ENCODE measurements at regions not wholly inside any gene's neighbourhood (a gene's known extent, or its start where the extent isn't known, plus 50 kb on each side); places are given as distances from the start of the nearest gene placed in this dataset.
"Not testable (repeated sequence)": the region's sequence is repeated elsewhere in the genome, so short reads cannot be mapped to it uniquely, and the experiment has no call there.

- no peak for DNase-seq
Observed at GRCh38 chr13:24931450-24932251, 164.3 kb upstream of the PABPC3 start.

- DNase-seq, result not testable (repeated sequence)
Observed at GRCh38 chr13:24933106-24934023, 162.6 kb upstream of the PABPC3 start.

GRCh38 chr13:24934024-24934385, 161.9 kb upstream of the PABPC3 start:
- DNase-seq, result not testable (repeated sequence)

GRCh38 chr13:24938966-24939365, 157.0 kb upstream of the PABPC3 start:
- DNase-seq, result no peak

- DNase-seq, result not testable (repeated sequence)
Observed at GRCh38 chr13:24941023-24941713, 154.8 kb upstream of the PABPC3 start.

GRCh38 chr13:24943136-24943535, 152.8 kb upstream of the PABPC3 start:
- no peak for DNase-seq

- DNase-seq, result not testable (repeated sequence)
Observed at GRCh38 chr13:24944073-24944472, 151.9 kb upstream of the PABPC3 start.

- DNase-seq, result not testable (repeated sequence)
Observed at GRCh38 chr13:24948977-24949376, 147.0 kb upstream of the PABPC3 start.

GRCh38 chr13:24950611-24951010, 145.3 kb upstream of the PABPC3 start:
- DNase-seq, result not testable (repeated sequence)

GRCh38 chr13:24967970-24968369, 128.0 kb upstream of the PABPC3 start:
- DNase-seq, result not testable (repeated sequence)

- DNase-seq, result not testable (repeated sequence)
Observed at GRCh38 chr13:24968416-24968815, 127.5 kb upstream of the PABPC3 start.

- not testable (repeated sequence) for DNase-seq
Observed at GRCh38 chr13:24973102-24973501, 122.8 kb upstream of the PABPC3 start.

- DNase-seq, result not testable (repeated sequence)
Observed at GRCh38 chr13:24981181-24981803, 114.6 kb upstream of the PABPC3 start.

- no peak for DNase-seq
Observed at GRCh38 chr13:24982333-24982999, 113.5 kb upstream of the PABPC3 start.

- no peak for DNase-seq
Observed at GRCh38 chr13:24983094-24983493, 112.8 kb upstream of the PABPC3 start.

- no peak for DNase-seq
Observed at GRCh38 chr13:24984134-24984533, 111.8 kb upstream of the PABPC3 start.

GRCh38 chr13:24985107-24985506, 110.8 kb upstream of the PABPC3 start:
- DNase-seq, result no peak

GRCh38 chr13:24985896-24986295, 110.0 kb upstream of the PABPC3 start:
- no peak for DNase-seq

- no peak for DNase-seq
Observed at GRCh38 chr13:24986826-24987225, 109.1 kb upstream of the PABPC3 start.

GRCh38 chr13:24989959-24990358, 106.0 kb upstream of the PABPC3 start:
- not testable (repeated sequence) for DNase-seq

GRCh38 chr13:24992946-24993345, 103.0 kb upstream of the PABPC3 start:
- DNase-seq, result not testable (repeated sequence)

GRCh38 chr13:24995225-24995804, 100.6 kb upstream of the PABPC3 start:
- no peak for DNase-seq

Measured in activated CD8-positive, alpha-beta memory T cell treated with anti-CD3 and anti-CD28 coated beads, Interleukin-2, amount 50 U/mL, for 48 hours (primary cell).